Sigmoid colon (tissue), 6 donors: ENCODE measurements at regions not wholly inside any gene's neighbourhood (a gene's known extent, or its start where the extent isn't known, plus 50 kb on each side); places are given as distances from the start of the nearest gene placed in this dataset.
"Not testable (repeated sequence)": the region's sequence is repeated elsewhere in the genome, so short reads cannot be mapped to it uniquely, and the experiment has no call there.

Experiments
- DNase-seq: peaks from one replicate; pipeline ENCODE4 v3.0.0-alpha.2; 2019
- H3K27ac ChIP-seq, 4 donors: fragments of 200-600 bp; sonication (generic); one replicate each; pipeline ENCODE4 v1.5.1; 2016 to 2019; ENCODE audit warnings: mild to moderate bottlenecking in 1 of 4
- H3K27me3 ChIP-seq, 3 donors: fragments of 200-600 bp; sonication (generic); one replicate each; pipeline ENCODE4 v1.5.1; 2019; ENCODE audit warnings: mild to moderate bottlenecking in 1 of 3
- H3K36me3 ChIP-seq, 4 donors: fragments of 200-600 bp; sonication (generic); one replicate each; pipeline ENCODE4 v1.5.1; 2016 to 2019
- H3K4me1 ChIP-seq, 4 donors: fragments of 200-600 bp; sonication (generic); one replicate each; pipeline ENCODE4 v1.5.1; 2017 to 2019
- H3K4me3 ChIP-seq, 4 donors: fragments of 200-600 bp; sonication (generic); one replicate each; pipeline ENCODE4 v1.5.1; 2017 to 2019; ENCODE audit warnings: mild to moderate bottlenecking in 2 of 4, moderate library complexity in 1 of 4
- H3K9me3 ChIP-seq, 4 donors: fragments of 200-600 bp in 3 of 4; sonication (generic) in 3 of 4; one replicate each; pipeline versions ENCODE4 v1.5.1 to v1.6.1; 2013 to 2019
- EP300 ChIP-seq, 4 donors: sonication (generic); formaldehyde crosslinking; IDR thresholded peaks; one replicate each; pipeline ENCODE4 v1.6.1; 2017; ENCODE audit warnings: antibody characterized with exemption in 4 of 4
- POLR2A ChIP-seq, 2 donors: fragments of 450-650 bp; IDR thresholded peaks; one replicate each; pipeline ENCODE4 v1.6.1; 2016; ENCODE audit warnings: antibody characterized with exemption in 2 of 2, mild to moderate bottlenecking in 2 of 2, moderate library complexity in 2 of 2
- POLR2AphosphoS5 ChIP-seq, 4 donors: sonication (generic); formaldehyde crosslinking; IDR thresholded peaks; one replicate each; pipeline ENCODE4 v1.6.1; 2017; ENCODE audit warnings: antibody characterized with exemption in 4 of 4
- WGBS, 2 donors: extraction: QIAGEN DNeasy Blood & Tissue Kit; methylation state at CpG; one replicate each; pipeline ENCODE4 v1.1.7; 2013; 5-methylcytosine and 5-hydroxymethylcytosine counted together
- intact Hi-C: fragments of 100-400 bp; cut with DNase I; formaldehyde crosslinking; loops from one replicate; pipeline ENCODE4 v1.15.1; 2023
- TF ChIP-seq, protein P1 (sequence below), 4 experiments: fragments of 450-650 bp in 3 of 4; fragments of 200-600 bp in 1 of 4; IDR thresholded peaks; one replicate each; pipeline ENCODE4 v1.5.1; 2016 to 2019; ENCODE audit warnings: antibody characterized with exemption in 4 of 4, mild to moderate bottlenecking in 3 of 4, moderate library complexity in 2 of 4
- donor health status: healthy with polysubstance abuse.
- donor health status: healthy.

GRCh38 chr15:39031596-39031995, 467.0 kb upstream of the RASGRP1 start:
- Histone ChIP-seq H3K27ac (no peak overlapping the region), H3K36me3 (no peaks in the 10 kb centered on the region), H3K4me3 (no peak overlapping the region), H3K4me1 (peaks cover 0 to 10% (median 6%) of the 10 kb centered on the region in 4 donors), H3K9me3 (no peaks in the 10 kb centered on the region), H3K27me3 (no peaks in the 10 kb centered on the region)
- no peak for TF ChIP-seq POLR2A (IDR thresholded peaks at IDR 0.05)
- no peak for TF ChIP-seq EP300 (IDR thresholded peaks at IDR 0.05)
- no peak for TF ChIP-seq POLR2AphosphoS5 (IDR thresholded peaks at IDR 0.05)
- TF ChIP-seq, protein P1, sequence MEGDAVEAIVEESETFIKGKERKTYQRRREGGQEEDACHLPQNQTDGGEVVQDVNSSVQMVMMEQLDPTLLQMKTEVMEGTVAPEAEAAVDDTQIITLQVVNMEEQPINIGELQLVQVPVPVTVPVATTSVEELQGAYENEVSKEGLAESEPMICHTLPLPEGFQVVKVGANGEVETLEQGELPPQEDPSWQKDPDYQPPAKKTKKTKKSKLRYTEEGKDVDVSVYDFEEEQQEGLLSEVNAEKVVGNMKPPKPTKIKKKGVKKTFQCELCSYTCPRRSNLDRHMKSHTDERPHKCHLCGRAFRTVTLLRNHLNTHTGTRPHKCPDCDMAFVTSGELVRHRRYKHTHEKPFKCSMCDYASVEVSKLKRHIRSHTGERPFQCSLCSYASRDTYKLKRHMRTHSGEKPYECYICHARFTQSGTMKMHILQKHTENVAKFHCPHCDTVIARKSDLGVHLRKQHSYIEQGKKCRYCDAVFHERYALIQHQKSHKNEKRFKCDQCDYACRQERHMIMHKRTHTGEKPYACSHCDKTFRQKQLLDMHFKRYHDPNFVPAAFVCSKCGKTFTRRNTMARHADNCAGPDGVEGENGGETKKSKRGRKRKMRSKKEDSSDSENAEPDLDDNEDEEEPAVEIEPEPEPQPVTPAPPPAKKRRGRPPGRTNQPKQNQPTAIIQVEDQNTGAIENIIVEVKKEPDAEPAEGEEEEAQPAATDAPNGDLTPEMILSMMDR (IDR thresholded peaks at IDR 0.05) = no peak
- 78 to 90% methylated on average over 4 of the region's 4 CpGs for WGBS, 2 donors
- no peak for DNase-seq
- intact Hi-C loops = no loop called here

- H3K27ac ChIP-seq = no peak overlapping the region
- H3K4me1 ChIP-seq = peaks cover 0 to 10% (median 6%) of the 10 kb centered on the region in 4 donors
- WGBS, 2 donors = 86% methylated on average over 2 of the region's 2 CpGs
- H3K4me3 ChIP-seq = no peak overlapping the region
- peaks cover 0 to 2% (median 0%) of the 10 kb centered on the region in 4 donors for H3K9me3 ChIP-seq
- H3K36me3 ChIP-seq = no peaks in the 10 kb centered on the region
- intact Hi-C loops = no loop called here
- TF ChIP-seq EP300 (IDR thresholded peaks at IDR 0.05) (no peak), POLR2A (IDR thresholded peaks at IDR 0.05) (no peak), POLR2AphosphoS5 (IDR thresholded peaks at IDR 0.05) (no peak)
- TF ChIP-seq, protein P1 (IDR thresholded peaks at IDR 0.05) = no peak
- no peaks in the 10 kb centered on the region for H3K27me3 ChIP-seq
- no peak for DNase-seq
Measured at GRCh38 chr15:39034816-39035215, 470.2 kb upstream of the RASGRP1 start.

GRCh38 chr15:39037611-39038010, 473.0 kb upstream of the RASGRP1 start:
- DNase-seq, intact Hi-C loops, H3K9me3 ChIP-seq, H3K27ac ChIP-seq, H3K36me3 ChIP-seq, H3K4me3 ChIP-seq, H3K4me1 ChIP-seq, H3K27me3 ChIP-seq: not testable (repeated sequence)
- WGBS, 2 donors = 93% methylated on average over 2 of the region's 2 CpGs

- Histone ChIP-seq H3K27me3 (no peaks in the 10 kb centered on the region), H3K36me3 (no peaks in the 10 kb centered on the region), H3K27ac (no peak overlapping the region), H3K4me1 (no peaks in the 10 kb centered on the region), H3K4me3 (no peak overlapping the region), H3K9me3 (peaks cover 0 to 2% (median 0%) of the 10 kb centered on the region in 4 donors)
- WGBS, 2 donors = 36 to 73% methylated on average over 3 of the region's 3 CpGs
- DNase-seq = no peak
- intact Hi-C loops = no loop called here
- TF ChIP-seq EP300 (IDR thresholded peaks at IDR 0.05) (no peak), POLR2AphosphoS5 (IDR thresholded peaks at IDR 0.05) (no peak), POLR2A (IDR thresholded peaks at IDR 0.05) (no peak)
- TF ChIP-seq, protein P1 (IDR thresholded peaks at IDR 0.05) = no peak
Measured at GRCh38 chr15:39040861-39041260, 476.2 kb upstream of the RASGRP1 start.

- no peak for DNase-seq
- peaks cover 0 to 2% (median 0%) of the 10 kb centered on the region in 4 donors for H3K9me3 ChIP-seq
- intact Hi-C loops = no loop called here
- no peaks in the 10 kb centered on the region for H3K4me1 ChIP-seq
- H3K27me3 ChIP-seq = no peaks in the 10 kb centered on the region
- no peak overlapping the region for H3K4me3 ChIP-seq
- H3K36me3 ChIP-seq = no peaks in the 10 kb centered on the region
- H3K27ac ChIP-seq = no peak overlapping the region
- 87 to 91% methylated on average over 4 of the region's 4 CpGs for WGBS, 2 donors
- TF ChIP-seq, protein P1 (IDR thresholded peaks at IDR 0.05) = no peak
- TF ChIP-seq POLR2A (IDR thresholded peaks at IDR 0.05) (no peak), EP300 (IDR thresholded peaks at IDR 0.05) (no peak), POLR2AphosphoS5 (IDR thresholded peaks at IDR 0.05) (no peak)
Measured at GRCh38 chr15:39041979-39042495, 477.4 kb upstream of the RASGRP1 start.
